Ascending aorta (tissue), 2 donors: ENCODE measurements at regions not wholly inside any gene's neighbourhood (a gene's known extent, or its start where the extent isn't known, plus 50 kb on each side); places are given as distances from the start of the nearest gene placed in this dataset.
"Not testable (repeated sequence)": the region's sequence is repeated elsewhere in the genome, so short reads cannot be mapped to it uniquely, and the experiment has no call there.

ENCODE experiments used
- DNase-seq, 2 donors: peaks; one replicate each; pipeline ENCODE4 v3.0.0-alpha.2; 2019; ENCODE audit warnings: low spot score in 2 of 2
- H3K27ac ChIP-seq, 2 donors: fragments of 200-600 bp; sonication (generic); one replicate each; pipeline ENCODE4 v1.5.1; 2016 to 2017; ENCODE audit warnings: mild to moderate bottlenecking in 1 of 2
- H3K27me3 ChIP-seq: fragments of 200-600 bp; sonication (generic); one replicate; pipeline ENCODE4 v1.5.1; 2017
- H3K36me3 ChIP-seq, 2 donors: fragments of 200-600 bp; sonication (generic); one replicate each; pipeline ENCODE4 v1.5.1; 2016
- H3K4me1 ChIP-seq, 2 donors: fragments of 200-600 bp; sonication (generic); one replicate each; pipeline ENCODE4 v1.5.1; 2016 to 2017; ENCODE audit warnings: mild to moderate bottlenecking in 1 of 2
- H3K4me3 ChIP-seq, 2 donors: fragments of 200-600 bp; sonication (generic); one replicate each; pipeline ENCODE4 v1.5.1; 2016 to 2017; ENCODE audit warnings: mild to moderate bottlenecking in 1 of 2
- H3K9me3 ChIP-seq, 2 donors: fragments of 200-600 bp; sonication (generic); one replicate each; pipeline ENCODE4 v1.5.1; 2016
- CTCF ChIP-seq, 3 experiments: fragments of 200-600 bp in 2 of 3; fragments of 450-650 bp in 1 of 3; sonication (generic) in 2 of 3; IDR thresholded peaks; one replicate each; pipeline ENCODE4 v1.5.1; 2016 to 2019; ENCODE audit warnings: antibody characterized with exemption in 3 of 3, mild to moderate bottlenecking in 1 of 3, moderate library complexity in 1 of 3
- intact Hi-C: fragments of 100-400 bp; cut with DNase I; formaldehyde crosslinking; loops from one replicate; pipeline ENCODE4 v1.15.1; 2023

- DNase-seq, result no peak
- H3K9me3 ChIP-seq, result peaks cover 0 to 8% of the 10 kb centered on the region in 2 donors
- no peaks in the 10 kb centered on the region for H3K4me1 ChIP-seq
- H3K27ac ChIP-seq, result no peak overlapping the region
- no peaks in the 10 kb centered on the region for H3K36me3 ChIP-seq
- H3K27me3 ChIP-seq, result no peaks in the 10 kb centered on the region
- H3K4me3 ChIP-seq, result no peak overlapping the region
- TF ChIP-seq CTCF (IDR thresholded peaks at IDR 0.05), result no peak
- intact Hi-C loops, result no loop called here
These were observed 158.1 kb upstream of the RFLNA start for GRCh38 chr12:124136796-124137195.

GRCh38 chr12:124140944-124141486 lies 153.9 kb upstream of the RFLNA start:
- no peaks in the 10 kb centered on the region for H3K4me1 ChIP-seq
- intact Hi-C loops, result no loop called here
- H3K36me3 ChIP-seq, result no peaks in the 10 kb centered on the region
- no peak overlapping the region for H3K27ac ChIP-seq
- DNase-seq, result no peak
- no peaks in the 10 kb centered on the region for H3K27me3 ChIP-seq
- TF ChIP-seq CTCF (IDR thresholded peaks at IDR 0.05), result no peak
- H3K9me3 ChIP-seq, result peaks cover 0 to 12% of the 10 kb centered on the region in 2 donors
- H3K4me3 ChIP-seq, result no peak overlapping the region

- H3K36me3 ChIP-seq, intact Hi-C loops: not testable (repeated sequence)
These were observed 153.3 kb upstream of the RFLNA start for GRCh38 chr12:124141611-124142010.

GRCh38 chr12:124142395-124143035 lies 152.4 kb upstream of the RFLNA start:
- no peaks in the 10 kb centered on the region for H3K27me3 ChIP-seq
- no peak for TF ChIP-seq CTCF (IDR thresholded peaks at IDR 0.05)
- H3K4me3 ChIP-seq, result no peak overlapping the region
- DNase-seq, result no peak
- no peaks in the 10 kb centered on the region for H3K36me3 ChIP-seq
- peaks cover 0 to 5% of the 10 kb centered on the region in 2 donors for H3K9me3 ChIP-seq
- intact Hi-C loops, result no loop called here
- no peaks in the 10 kb centered on the region for H3K4me1 ChIP-seq
- no peak overlapping the region for H3K27ac ChIP-seq

More at GRCh38 chr12:124141611-124142010, 153.3 kb upstream of the RFLNA start:
- peaks cover 0 to 12% of the 10 kb centered on the region in 2 donors for H3K9me3 ChIP-seq
- not testable (repeated sequence) for H3K4me1 ChIP-seq, H3K4me3 ChIP-seq, DNase-seq, H3K27me3 ChIP-seq, H3K27ac ChIP-seq

GRCh38 chr12:124143726-124144125 lies 151.2 kb upstream of the RFLNA start:
- no peak overlapping the region for H3K27ac ChIP-seq

More at GRCh38 chr12:124143726-124144125, 151.2 kb upstream of the RFLNA start:
- peaks cover 0 to 5% of the 10 kb centered on the region in 2 donors for H3K9me3 ChIP-seq
- no peak overlapping the region for H3K4me3 ChIP-seq
- no peak for TF ChIP-seq CTCF (IDR thresholded peaks at IDR 0.05)
- intact Hi-C loops, result no loop called here
- no peak for DNase-seq
- H3K36me3 ChIP-seq, result no peaks in the 10 kb centered on the region
- H3K4me1 ChIP-seq, result no peaks in the 10 kb centered on the region
- no peaks in the 10 kb centered on the region for H3K27me3 ChIP-seq
